H54 (cell line): ENCODE measurements at regions not wholly inside any gene's neighbourhood (a gene's known extent, or its start where the extent isn't known, plus 50 kb on each side); places are given as distances from the start of the nearest gene placed in this dataset.

ENCODE experiments used
- DNase-seq: peaks from one replicate; pipeline ENCODE4 v3.0.0; 2011; ENCODE audit warnings: low spot score, mixed read lengths; ENCODE audit not compliant: insufficient read length
- FAIRE-seq: peaks from 3 replicates; lab custom pipeline; 2011; peaks lifted over from hg19 to GRCh38; lab: Jason Lieb, UNC
- POLR2A ChIP-seq: IDR thresholded peaks from 2 replicates; pipeline ENCODE4 v1.6.1; 2011; ENCODE audit warnings: low read depth, mild to moderate bottlenecking, low read length

GRCh38 chr10:58885146-58885545, 291.3 kb upstream of the PHYHIPL start:
- FAIRE-seq (peak; percentile 66), DNase-seq (no peak)
- TF ChIP-seq POLR2A: no peak

- TF ChIP-seq POLR2A: no peak
- FAIRE-seq: no peak
- DNase-seq: no peak
Measured at GRCh38 chr10:58885686-58886345, 290.6 kb upstream of the PHYHIPL start.

- DNase-seq (no peak), FAIRE-seq (peak; percentile 30)
Measured at GRCh38 chr10:58886406-58886805, 290.0 kb upstream of the PHYHIPL start.

GRCh38 chr10:58887474-58887873, 289.0 kb upstream of the PHYHIPL start:
- DNase-seq (no peak), FAIRE-seq (peak; percentile 53)
- no peak for TF ChIP-seq POLR2A

More at GRCh38 chr10:58886406-58886805, 290.0 kb upstream of the PHYHIPL start:
- TF ChIP-seq POLR2A: no peak

- DNase-seq: no peak
- peak; percentile 15 for FAIRE-seq
- TF ChIP-seq POLR2A: no peak
Measured at GRCh38 chr10:58888957-58889356, 287.5 kb upstream of the PHYHIPL start.

GRCh38 chr10:58892031-58892531, 284.4 kb upstream of the PHYHIPL start:
- DNase-seq (no peak), FAIRE-seq (no peak)
- TF ChIP-seq POLR2A: no peak

- DNase-seq (no peak), FAIRE-seq (no peak)
- no peak for TF ChIP-seq POLR2A
Measured at GRCh38 chr10:58894929-58895328, 281.5 kb upstream of the PHYHIPL start.

GRCh38 chr10:58896229-58896628, 280.2 kb upstream of the PHYHIPL start:
- DNase-seq (no peak), FAIRE-seq (no peak)
- no peak for TF ChIP-seq POLR2A

GRCh38 chr10:58897236-58897635, 279.2 kb upstream of the PHYHIPL start:
- TF ChIP-seq POLR2A: no peak
- FAIRE-seq: no peak

GRCh38 chr10:58897708-58898107, 278.7 kb upstream of the PHYHIPL start:
- peak; percentile 23 for FAIRE-seq
- no peak for TF ChIP-seq POLR2A
- no peak for DNase-seq

More at GRCh38 chr10:58897236-58897635, 279.2 kb upstream of the PHYHIPL start:
- DNase-seq: no peak

- FAIRE-seq (peak; percentile 41), DNase-seq (no peak)
- TF ChIP-seq POLR2A: no peak
Measured at GRCh38 chr10:58898854-58899573, 277.4 kb upstream of the PHYHIPL start.

GRCh38 chr10:58901092-58901646, 275.3 kb upstream of the PHYHIPL start:
- no peak for FAIRE-seq
- TF ChIP-seq POLR2A: no peak
- no peak for DNase-seq

- no peak for FAIRE-seq
- TF ChIP-seq POLR2A: no peak
- no peak for DNase-seq
Measured at GRCh38 chr10:58903071-58903470, 273.4 kb upstream of the PHYHIPL start.

GRCh38 chr10:58909881-58910280, 266.6 kb upstream of the PHYHIPL start:
- no peak for FAIRE-seq

More at GRCh38 chr10:58909881-58910280, 266.6 kb upstream of the PHYHIPL start:
- DNase-seq: no peak
- no peak for TF ChIP-seq POLR2A
